ENCODE measurements at regions not wholly inside any gene's neighbourhood (a gene's known extent, or its start where the extent isn't known, plus 50 kb on each side); places are given as distances from the start of the nearest gene placed in this dataset.

GRCh38 chr4:181741513-181741912, 501.7 kb upstream of the TENM3 start:
- TF ChIP-seq ZFX (IDR thresholded peaks at IDR 0.05), result no peak
- no peak for TF ChIP-seq CTCF (conservative IDR thresholded peaks at IDR 0.05)

Measured in C4-2B (cell line).